ENCODE measurements at regions not wholly inside any gene's neighbourhood (a gene's known extent, or its start where the extent isn't known, plus 50 kb on each side); places are given as distances from the start of the nearest gene placed in this dataset.

DNA sequence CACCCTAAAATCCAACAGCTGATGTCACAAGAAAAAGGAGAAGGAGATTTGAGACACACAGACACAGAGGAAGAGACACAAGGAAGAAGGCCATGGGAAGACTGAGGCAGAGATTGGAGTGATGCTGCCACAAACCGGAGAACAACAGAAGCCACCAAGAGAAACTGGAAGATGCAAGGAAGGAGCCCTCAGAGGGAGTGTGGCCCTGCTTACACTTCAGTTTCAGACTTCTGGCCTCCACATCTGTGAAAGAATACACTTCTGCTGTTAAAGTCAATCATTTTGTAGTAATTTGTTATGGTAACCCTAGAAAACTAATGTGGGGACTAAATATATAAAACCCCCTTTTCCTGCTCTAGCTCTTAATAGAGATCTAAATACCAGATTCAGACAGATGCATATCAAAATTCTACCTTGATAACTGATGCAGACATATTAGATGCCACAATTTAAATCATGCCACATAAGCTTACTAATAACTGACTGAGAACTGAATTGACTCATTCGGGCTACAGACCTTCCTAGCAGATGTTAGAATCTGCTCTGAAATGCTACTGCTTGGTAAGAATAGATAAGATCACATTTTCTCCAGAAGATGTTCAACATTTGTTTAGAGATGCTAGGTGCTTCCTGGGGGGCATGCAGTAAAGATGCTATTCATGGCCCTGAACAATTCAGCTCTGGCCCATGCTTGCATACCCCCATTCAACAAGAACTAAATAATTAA is 113.1 kb upstream of the CCND2 start:
- H3K27me3 Mint-ChIP-seq (ENCODE audit: unreplicated experiment): peaks cover 6% of the 10 kb centered on the region
- no peak overlapping the region for H3K4me3 Mint-ChIP-seq (ENCODE audit: unreplicated experiment)
- H3K27ac Mint-ChIP-seq (ENCODE audit: unreplicated experiment): no peak overlapping the region
- H3K4me1 Mint-ChIP-seq (ENCODE audit: low read depth, unreplicated experiment): peaks cover 5% of the 10 kb centered on the region
- TF ChIP-seq, protein P1, sequence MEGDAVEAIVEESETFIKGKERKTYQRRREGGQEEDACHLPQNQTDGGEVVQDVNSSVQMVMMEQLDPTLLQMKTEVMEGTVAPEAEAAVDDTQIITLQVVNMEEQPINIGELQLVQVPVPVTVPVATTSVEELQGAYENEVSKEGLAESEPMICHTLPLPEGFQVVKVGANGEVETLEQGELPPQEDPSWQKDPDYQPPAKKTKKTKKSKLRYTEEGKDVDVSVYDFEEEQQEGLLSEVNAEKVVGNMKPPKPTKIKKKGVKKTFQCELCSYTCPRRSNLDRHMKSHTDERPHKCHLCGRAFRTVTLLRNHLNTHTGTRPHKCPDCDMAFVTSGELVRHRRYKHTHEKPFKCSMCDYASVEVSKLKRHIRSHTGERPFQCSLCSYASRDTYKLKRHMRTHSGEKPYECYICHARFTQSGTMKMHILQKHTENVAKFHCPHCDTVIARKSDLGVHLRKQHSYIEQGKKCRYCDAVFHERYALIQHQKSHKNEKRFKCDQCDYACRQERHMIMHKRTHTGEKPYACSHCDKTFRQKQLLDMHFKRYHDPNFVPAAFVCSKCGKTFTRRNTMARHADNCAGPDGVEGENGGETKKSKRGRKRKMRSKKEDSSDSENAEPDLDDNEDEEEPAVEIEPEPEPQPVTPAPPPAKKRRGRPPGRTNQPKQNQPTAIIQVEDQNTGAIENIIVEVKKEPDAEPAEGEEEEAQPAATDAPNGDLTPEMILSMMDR (IDR thresholded peaks at IDR 0.05; ENCODE audit: partially characterized antibody, unreplicated experiment): no peak
- H3K9me3 Mint-ChIP-seq (ENCODE audit: unreplicated experiment): no peaks in the 10 kb centered on the region
- no peak for DNase-seq
- H3K36me3 Mint-ChIP-seq (ENCODE audit: unreplicated experiment): peaks cover 8% of the 10 kb centered on the region

- Mint-ChIP-seq H3K27ac (ENCODE audit: unreplicated experiment) (no peak overlapping the region), H3K27me3 (ENCODE audit: unreplicated experiment) (peaks cover 3% of the 10 kb centered on the region), H3K4me1 (ENCODE audit: low read depth, unreplicated experiment) (peaks cover 5% of the 10 kb centered on the region), H3K9me3 (ENCODE audit: unreplicated experiment) (no peaks in the 10 kb centered on the region), H3K4me3 (ENCODE audit: unreplicated experiment) (no peak overlapping the region), H3K36me3 (ENCODE audit: unreplicated experiment) (peaks cover 8% of the 10 kb centered on the region)
- TF ChIP-seq, protein P1 (IDR thresholded peaks at IDR 0.05; ENCODE audit: partially characterized antibody, unreplicated experiment): no peak
- no peak for DNase-seq
Observed at GRCh38 chr12:4159851-4160250, 113.7 kb upstream of the CCND2 start.

GRCh38 chr12:4158306-4158705 is 115.3 kb upstream of the CCND2 start:
- TF ChIP-seq, protein P1 (IDR thresholded peaks at IDR 0.05; ENCODE audit: partially characterized antibody, unreplicated experiment): no peak
- H3K27me3 Mint-ChIP-seq (ENCODE audit: unreplicated experiment): peaks cover 2% of the 10 kb centered on the region
- peaks cover 8% of the 10 kb centered on the region for H3K36me3 Mint-ChIP-seq (ENCODE audit: unreplicated experiment)
- H3K27ac Mint-ChIP-seq (ENCODE audit: unreplicated experiment): no peak overlapping the region
- DNase-seq: no peak
- H3K4me3 Mint-ChIP-seq (ENCODE audit: unreplicated experiment): no peak overlapping the region
- H3K9me3 Mint-ChIP-seq (ENCODE audit: unreplicated experiment): no peaks in the 10 kb centered on the region
- peaks cover 5% of the 10 kb centered on the region for H3K4me1 Mint-ChIP-seq (ENCODE audit: low read depth, unreplicated experiment)

DNA sequence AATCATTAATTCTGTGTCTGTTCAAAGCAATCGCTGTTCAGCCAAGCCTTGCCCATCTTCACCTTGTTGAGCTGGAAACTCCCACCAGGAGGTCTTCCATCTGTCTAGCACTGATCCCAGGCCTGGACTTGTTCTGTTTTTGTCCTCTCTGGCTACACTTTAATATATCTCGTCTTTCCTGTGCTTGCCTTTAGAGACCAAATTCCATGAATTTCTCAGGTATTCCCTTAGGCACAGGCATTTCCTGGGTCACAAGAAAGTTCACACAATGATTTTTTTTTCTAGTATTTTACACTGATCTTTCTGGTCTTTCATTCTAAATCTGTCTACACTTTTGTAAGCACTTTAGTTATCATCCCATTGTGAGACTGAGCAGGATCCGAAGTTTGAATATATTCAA is 116.4 kb upstream of the CCND2 start:
- H3K9me3 Mint-ChIP-seq (ENCODE audit: unreplicated experiment): no peaks in the 10 kb centered on the region
- TF ChIP-seq, protein P1 (IDR thresholded peaks at IDR 0.05; ENCODE audit: partially characterized antibody, unreplicated experiment): no peak
- H3K27me3 Mint-ChIP-seq (ENCODE audit: unreplicated experiment): peaks cover 2% of the 10 kb centered on the region
- no peak for DNase-seq
- no peak overlapping the region for H3K4me3 Mint-ChIP-seq (ENCODE audit: unreplicated experiment)
- H3K27ac Mint-ChIP-seq (ENCODE audit: unreplicated experiment): no peak overlapping the region
- peaks cover 5% of the 10 kb centered on the region for H3K4me1 Mint-ChIP-seq (ENCODE audit: low read depth, unreplicated experiment)
- H3K36me3 Mint-ChIP-seq (ENCODE audit: unreplicated experiment): peaks cover 8% of the 10 kb centered on the region

DNA sequence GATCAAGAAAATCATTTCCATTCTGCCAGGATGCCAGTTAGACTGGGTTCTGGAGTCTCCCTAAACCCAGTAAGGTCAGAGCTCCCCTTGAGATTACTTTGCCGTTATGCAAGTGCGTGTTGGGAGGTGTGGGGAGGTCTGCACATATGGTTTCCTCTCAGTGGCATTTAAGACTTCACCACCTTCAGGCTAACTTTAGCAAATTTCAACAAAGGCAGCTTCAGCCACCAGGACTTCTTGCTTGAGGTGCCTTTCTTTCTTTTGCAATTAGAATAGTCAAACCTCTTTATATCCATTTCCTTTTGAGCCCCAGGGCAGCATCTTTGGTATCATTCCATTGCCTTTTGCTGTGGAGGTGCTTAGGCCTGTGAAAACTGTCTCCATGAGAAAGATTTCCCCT is 117.2 kb upstream of the CCND2 start:
- TF ChIP-seq, protein P1 (IDR thresholded peaks at IDR 0.05; ENCODE audit: partially characterized antibody, unreplicated experiment): no peak
- Mint-ChIP-seq H3K4me1 (ENCODE audit: low read depth, unreplicated experiment) (peaks cover 5% of the 10 kb centered on the region), H3K9me3 (ENCODE audit: unreplicated experiment) (no peaks in the 10 kb centered on the region), H3K27ac (ENCODE audit: unreplicated experiment) (no peak overlapping the region), H3K36me3 (ENCODE audit: unreplicated experiment) (peaks cover 4% of the 10 kb centered on the region), H3K4me3 (ENCODE audit: unreplicated experiment) (no peak overlapping the region), H3K27me3 (ENCODE audit: unreplicated experiment) (peaks cover 2% of the 10 kb centered on the region)
- DNase-seq: no peak
